ENCODE measurements at regions not wholly inside any gene's neighbourhood (a gene's known extent, or its start where the extent isn't known, plus 50 kb on each side); places are given as distances from the start of the nearest gene placed in this dataset.

DNA sequence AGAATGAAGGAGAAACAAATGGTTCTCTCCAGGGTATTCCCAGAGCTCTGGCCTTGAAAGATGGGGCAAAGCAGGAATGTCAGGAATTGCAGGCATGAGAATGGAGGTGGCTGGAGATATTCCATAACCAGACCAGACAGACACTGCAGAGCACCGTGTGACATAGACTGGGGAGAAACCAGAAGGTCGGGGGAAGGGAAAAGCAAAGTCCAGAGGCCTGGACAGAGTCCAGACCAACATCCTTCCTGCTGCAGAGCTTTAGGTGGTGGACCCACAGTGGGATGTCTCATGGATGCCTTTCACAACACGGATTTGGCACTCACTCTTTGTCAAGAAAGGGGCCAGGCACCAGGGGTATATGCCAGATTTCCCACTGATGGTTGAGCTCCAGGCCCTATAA is 177.2 kb upstream of the INHBA start:
- Histone ChIP-seq H3K9me3 (ENCODE audit: low read depth) (no peaks in the 10 kb centered on the region), H3K27ac (no peak overlapping the region), H3K4me3 (no peak overlapping the region), H3K4me1 (no peaks in the 10 kb centered on the region), H3F3A (ENCODE audit: low read depth) (no peaks in the 10 kb centered on the region), H4K20me1 (ENCODE audit: low read depth) (no peaks in the 10 kb centered on the region), H3K4me2 (no peak overlapping the region), H2AFZ (replicated peaks) (no peak overlapping the region), H3K27me3 (no peaks in the 10 kb centered on the region), H3K9ac (no peak overlapping the region), H3K36me3 (no peaks in the 10 kb centered on the region), H3K79me2 (ENCODE audit: low read depth) (no peaks in the 10 kb centered on the region)
- H3K27me3 Mint-ChIP-seq (ENCODE audit: insufficient read depth, low read depth), result peaks cover 9% of the 10 kb centered on the region
- H3K4me1 Mint-ChIP-seq, result peaks cover 4% of the 10 kb centered on the region
- TF ChIP-seq, protein P1, sequence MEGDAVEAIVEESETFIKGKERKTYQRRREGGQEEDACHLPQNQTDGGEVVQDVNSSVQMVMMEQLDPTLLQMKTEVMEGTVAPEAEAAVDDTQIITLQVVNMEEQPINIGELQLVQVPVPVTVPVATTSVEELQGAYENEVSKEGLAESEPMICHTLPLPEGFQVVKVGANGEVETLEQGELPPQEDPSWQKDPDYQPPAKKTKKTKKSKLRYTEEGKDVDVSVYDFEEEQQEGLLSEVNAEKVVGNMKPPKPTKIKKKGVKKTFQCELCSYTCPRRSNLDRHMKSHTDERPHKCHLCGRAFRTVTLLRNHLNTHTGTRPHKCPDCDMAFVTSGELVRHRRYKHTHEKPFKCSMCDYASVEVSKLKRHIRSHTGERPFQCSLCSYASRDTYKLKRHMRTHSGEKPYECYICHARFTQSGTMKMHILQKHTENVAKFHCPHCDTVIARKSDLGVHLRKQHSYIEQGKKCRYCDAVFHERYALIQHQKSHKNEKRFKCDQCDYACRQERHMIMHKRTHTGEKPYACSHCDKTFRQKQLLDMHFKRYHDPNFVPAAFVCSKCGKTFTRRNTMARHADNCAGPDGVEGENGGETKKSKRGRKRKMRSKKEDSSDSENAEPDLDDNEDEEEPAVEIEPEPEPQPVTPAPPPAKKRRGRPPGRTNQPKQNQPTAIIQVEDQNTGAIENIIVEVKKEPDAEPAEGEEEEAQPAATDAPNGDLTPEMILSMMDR (IDR thresholded peaks at IDR 0.05), result no peak
- H3K9me3 Mint-ChIP-seq, result peaks cover 3% of the 10 kb centered on the region
- DNase-seq (ENCODE audit: low spot score), result no peak
- H3K4me3 Mint-ChIP-seq, result no peak overlapping the region
- no peaks in the 10 kb centered on the region for H3K36me3 Mint-ChIP-seq
- no peak overlapping the region for H3K27ac Mint-ChIP-seq

DNA sequence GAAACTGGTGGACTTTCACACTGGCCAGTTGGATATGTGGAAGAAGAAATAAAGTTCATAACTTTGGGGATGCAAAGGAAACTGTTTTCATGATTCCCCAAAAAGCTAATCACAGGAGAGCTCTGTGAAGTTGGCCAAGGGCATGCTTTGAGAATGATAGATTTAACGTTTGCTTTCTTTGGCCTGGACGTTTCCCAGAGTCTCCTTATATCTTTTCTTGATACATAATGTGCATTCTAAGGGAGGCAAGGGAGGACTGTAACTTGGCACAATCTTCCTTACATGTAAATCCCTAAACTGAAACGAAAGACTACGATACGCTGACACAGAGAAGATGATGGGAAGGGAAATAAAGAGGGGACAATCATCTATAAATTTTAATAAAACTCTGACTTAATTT is 176.5 kb upstream of the INHBA start:
- TF ChIP-seq, protein P1 (IDR thresholded peaks at IDR 0.05), result no peak
- TF ChIP-seq EZH2 (IDR thresholded peaks at IDR 0.05) (no peak), EZH2phosphoT487 (IDR thresholded peaks at IDR 0.05) (no peak)
- Mint-ChIP-seq H3K4me3 (no peak overlapping the region), H3K27ac (no peak overlapping the region), H3K36me3 (no peaks in the 10 kb centered on the region), H3K4me1 (peaks cover 4% of the 10 kb centered on the region), H3K9me3 (peaks cover 3% of the 10 kb centered on the region), H3K27me3 (ENCODE audit: insufficient read depth, low read depth) (peaks cover 12% of the 10 kb centered on the region)
- Histone ChIP-seq H3K9me3 (ENCODE audit: low read depth) (no peaks in the 10 kb centered on the region), H3K27ac (no peak overlapping the region), H3K4me3 (no peak overlapping the region), H3F3A (ENCODE audit: low read depth) (no peaks in the 10 kb centered on the region), H3K36me3 (no peaks in the 10 kb centered on the region), H3K4me2 (no peak overlapping the region), H3K4me1 (no peaks in the 10 kb centered on the region), H3K9ac (no peak overlapping the region), H3K27me3 (no peaks in the 10 kb centered on the region), H3K79me2 (ENCODE audit: low read depth) (no peaks in the 10 kb centered on the region), H2AFZ (replicated peaks) (no peak overlapping the region), H4K20me1 (ENCODE audit: low read depth) (no peaks in the 10 kb centered on the region)
- no peak for DNase-seq (ENCODE audit: low spot score)

DNA sequence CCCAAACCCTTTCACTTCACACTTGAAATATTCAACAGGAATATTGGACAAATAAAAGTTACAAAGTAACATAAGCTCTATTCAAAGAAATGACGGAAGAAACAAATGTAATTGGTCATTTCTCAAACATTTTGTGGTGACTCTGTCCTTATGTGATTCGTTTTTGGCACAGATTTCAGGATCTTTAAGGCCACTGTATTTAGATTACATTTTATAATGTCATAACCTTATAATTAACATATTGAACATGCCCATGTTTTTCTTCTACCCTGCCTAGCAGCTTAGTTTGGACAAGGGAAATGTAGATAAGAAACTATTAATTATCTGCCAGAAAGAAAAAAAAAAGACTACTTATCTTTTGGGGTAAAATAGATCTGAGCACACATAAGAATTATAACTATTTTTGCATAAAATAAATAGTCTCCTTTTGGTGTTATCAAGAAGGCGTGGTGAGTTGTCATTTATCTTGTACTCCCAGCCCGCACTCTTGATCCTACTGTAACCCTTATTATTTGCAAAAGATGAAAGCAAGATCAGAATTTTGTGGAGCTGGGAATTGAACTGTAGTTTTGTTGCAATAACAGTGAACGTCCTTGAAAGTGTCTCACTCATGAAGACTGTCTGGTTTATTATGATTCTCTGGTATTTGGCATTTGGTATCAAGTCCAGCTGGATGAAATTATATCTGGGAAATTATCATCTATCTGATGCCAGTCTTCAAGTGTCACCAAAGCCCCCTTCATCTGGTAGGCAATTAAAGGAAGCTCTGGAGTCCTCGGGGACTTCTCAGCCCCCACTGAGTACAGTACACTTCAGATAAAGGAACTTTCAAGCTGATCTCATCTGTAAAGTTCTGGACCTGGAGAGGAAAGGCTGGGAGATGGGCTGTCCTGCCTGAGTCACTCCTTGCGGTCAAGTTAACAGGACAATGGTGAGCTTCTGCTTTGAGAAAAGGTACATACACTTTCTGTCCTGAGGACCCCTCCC is 175.7 kb upstream of the INHBA start:
- Histone ChIP-seq H3K36me3 (no peaks in the 10 kb centered on the region), H4K20me1 (ENCODE audit: low read depth) (no peaks in the 10 kb centered on the region), H3K27ac (no peak overlapping the region), H3K4me1 (no peaks in the 10 kb centered on the region), H3K9ac (no peak overlapping the region), H3K27me3 (no peaks in the 10 kb centered on the region), H3K4me3 (no peak overlapping the region), H2AFZ (replicated peaks) (no peak overlapping the region), H3K79me2 (ENCODE audit: low read depth) (no peaks in the 10 kb centered on the region), H3F3A (ENCODE audit: low read depth) (no peaks in the 10 kb centered on the region), H3K4me2 (no peak overlapping the region), H3K9me3 (ENCODE audit: low read depth) (no peaks in the 10 kb centered on the region)
- H3K36me3 Mint-ChIP-seq, result no peaks in the 10 kb centered on the region
- peaks cover 3% of the 10 kb centered on the region for H3K9me3 Mint-ChIP-seq
- TF ChIP-seq EZH2phosphoT487 (IDR thresholded peaks at IDR 0.05) (no peak), EZH2 (IDR thresholded peaks at IDR 0.05) (no peak)
- TF ChIP-seq, protein P1 (IDR thresholded peaks at IDR 0.05), result no peak
- no peak overlapping the region for H3K27ac Mint-ChIP-seq
- H3K4me1 Mint-ChIP-seq, result peaks cover 4% of the 10 kb centered on the region
- no peak for DNase-seq (ENCODE audit: low spot score)
- H3K27me3 Mint-ChIP-seq (ENCODE audit: insufficient read depth, low read depth), result peaks cover 12% of the 10 kb centered on the region
- no peak overlapping the region for H3K4me3 Mint-ChIP-seq

Measured in neural progenitor cell (in vitro differentiated cells).